ENCODE measurements at regions not wholly inside any gene's neighbourhood (a gene's known extent, or its start where the extent isn't known, plus 50 kb on each side); places are given as distances from the start of the nearest gene placed in this dataset.

DNA sequence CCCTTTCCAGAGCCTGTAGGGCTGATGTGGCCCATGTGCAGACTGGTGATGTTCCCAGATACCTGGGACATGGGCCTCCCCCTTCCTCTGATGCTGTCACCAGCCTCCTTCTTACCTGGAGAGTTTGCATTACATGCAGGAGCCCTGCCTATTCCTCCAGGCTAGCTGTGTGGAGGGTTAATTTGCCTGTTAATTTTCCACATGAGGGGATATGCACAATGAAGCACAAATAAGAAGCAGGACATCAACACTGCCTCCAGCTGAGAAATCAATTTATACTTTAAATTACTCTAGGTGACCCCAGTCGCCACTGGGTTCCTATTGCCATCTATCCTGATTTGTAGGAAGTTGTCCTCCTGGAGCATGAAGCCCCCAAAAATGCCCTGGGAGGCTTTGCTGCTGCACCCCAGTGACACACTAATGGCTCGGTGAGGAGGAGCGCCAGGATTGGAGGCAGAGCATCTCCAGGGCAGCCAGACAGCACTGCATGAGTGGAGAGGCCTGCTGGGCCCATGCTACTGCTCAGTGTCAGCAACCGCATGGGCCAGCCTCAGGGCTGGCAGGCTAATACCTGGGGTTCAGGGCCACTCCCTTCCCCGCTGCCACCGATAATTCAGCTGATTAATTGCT, 101.6 kb upstream of the USP47 start:
- Histone ChIP-seq H3K4me3 (ENCODE audit: low read depth, low read length) (no peak overlapping the region), H3K36me3 (ENCODE audit: insufficient read depth, low read length) (no peaks in the 10 kb centered on the region), H3K27me3 (ENCODE audit: insufficient read depth, low read length) (peaks cover 20% of the 10 kb centered on the region), H3K27ac (ENCODE audit: low read depth, low read length) (no peak overlapping the region), H2AFZ (ENCODE audit: low read length, unreplicated experiment) (no peak overlapping the region), H3K4me1 (ENCODE audit: control insufficient read depth, insufficient read depth, low read length, unreplicated experiment) (no peaks in the 10 kb centered on the region), H3K79me2 (ENCODE audit: control insufficient read depth, insufficient read depth, low read length, unreplicated experiment) (no peaks in the 10 kb centered on the region)

DNA sequence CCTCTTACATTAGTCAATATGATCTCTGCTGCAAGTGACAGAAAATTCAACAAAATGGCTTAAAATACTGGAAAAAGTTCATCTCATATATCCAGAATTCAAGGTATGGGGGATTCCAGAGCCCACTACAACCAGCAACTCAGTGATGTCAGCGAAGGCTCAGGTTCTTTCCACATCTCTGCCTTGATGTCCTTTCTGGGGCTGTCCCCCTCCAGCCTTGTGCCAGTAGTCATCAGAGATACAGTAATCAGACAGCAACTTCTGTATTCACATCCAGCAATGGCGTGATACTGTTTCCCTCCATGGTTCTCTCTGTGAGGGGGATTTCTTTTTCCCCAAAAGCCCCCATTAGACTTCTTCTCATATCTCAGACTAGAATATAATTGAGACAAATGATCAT, 103.4 kb upstream of the USP47 start:
- Histone ChIP-seq H3K79me2 (ENCODE audit: control insufficient read depth, insufficient read depth, low read length, unreplicated experiment) (no peaks in the 10 kb centered on the region), H2AFZ (ENCODE audit: low read length, unreplicated experiment) (no peak overlapping the region), H3K4me1 (ENCODE audit: control insufficient read depth, insufficient read depth, low read length, unreplicated experiment) (no peaks in the 10 kb centered on the region), H3K36me3 (ENCODE audit: insufficient read depth, low read length) (no peaks in the 10 kb centered on the region), H3K27me3 (ENCODE audit: insufficient read depth, low read length) (peaks cover 24% of the 10 kb centered on the region), H3K27ac (ENCODE audit: low read depth, low read length) (no peak overlapping the region), H3K4me3 (ENCODE audit: low read depth, low read length) (no peak overlapping the region)

DNA sequence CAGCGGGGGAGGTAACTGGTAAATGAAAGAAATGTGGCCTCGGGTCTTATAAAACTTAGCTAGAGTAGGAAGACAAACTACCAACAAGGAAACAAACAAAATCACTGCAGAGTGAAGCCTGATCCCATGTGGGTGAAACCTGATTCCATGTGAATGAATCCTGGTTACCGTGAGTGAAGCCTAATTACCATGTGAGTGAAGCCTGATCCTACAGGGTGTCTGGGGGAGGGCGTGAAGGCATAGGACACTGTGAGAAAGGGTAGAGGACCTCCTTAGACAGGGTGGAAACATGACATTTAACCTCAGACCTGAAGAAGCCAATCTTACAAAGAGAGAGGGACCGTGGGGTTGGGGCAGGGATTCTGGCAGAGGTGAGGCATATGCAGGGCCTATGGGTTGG, 106.2 kb upstream of the USP47 start:
- H3K27me3 ChIP-seq (ENCODE audit: insufficient read depth, low read length), result peaks cover 24% of the 10 kb centered on the region
- no peak overlapping the region for H3K4me3 ChIP-seq (ENCODE audit: low read depth, low read length)
- no peaks in the 10 kb centered on the region for H3K36me3 ChIP-seq (ENCODE audit: insufficient read depth, low read length)
- no peak overlapping the region for H2AFZ ChIP-seq (ENCODE audit: low read length, unreplicated experiment)
- H3K4me1 ChIP-seq (ENCODE audit: control insufficient read depth, insufficient read depth, low read length, unreplicated experiment), result peaks cover 12% of the 10 kb centered on the region
- H3K79me2 ChIP-seq (ENCODE audit: control insufficient read depth, insufficient read depth, low read length, unreplicated experiment), result no peaks in the 10 kb centered on the region
- H3K27ac ChIP-seq (ENCODE audit: low read depth, low read length), result no peak overlapping the region

DNA sequence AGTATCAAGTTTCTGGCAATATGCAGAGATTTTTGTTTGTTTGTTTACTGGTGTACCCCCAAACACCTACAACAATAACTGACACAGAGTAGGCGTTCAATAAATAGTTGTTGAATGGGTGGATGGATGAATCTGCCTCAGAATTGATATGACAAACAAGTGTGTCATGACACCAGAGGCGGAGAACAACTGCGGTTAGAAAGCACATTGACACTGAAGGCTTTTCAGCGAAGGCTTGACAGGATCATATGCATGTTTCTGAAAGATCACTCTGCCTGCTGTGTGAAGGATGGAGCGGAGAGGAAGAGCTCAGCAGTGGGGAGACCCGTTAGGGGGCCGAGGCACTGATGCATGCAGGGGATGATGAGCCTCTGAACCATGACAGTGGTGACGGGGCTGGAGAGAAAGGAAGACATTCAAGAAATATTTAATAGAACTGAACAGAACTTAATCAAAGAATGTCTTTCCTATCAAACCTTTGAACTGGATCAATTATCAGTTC, 108.5 kb upstream of the USP47 start:
- Histone ChIP-seq H3K4me1 (ENCODE audit: control insufficient read depth, insufficient read depth, low read length, unreplicated experiment) (peaks cover 12% of the 10 kb centered on the region), H3K27me3 (ENCODE audit: insufficient read depth, low read length) (peaks cover 15% of the 10 kb centered on the region), H3K4me3 (ENCODE audit: low read depth, low read length) (no peak overlapping the region), H3K27ac (ENCODE audit: low read depth, low read length) (no peak overlapping the region), H3K79me2 (ENCODE audit: control insufficient read depth, insufficient read depth, low read length, unreplicated experiment) (no peaks in the 10 kb centered on the region), H2AFZ (ENCODE audit: low read length, unreplicated experiment) (no peak overlapping the region), H3K36me3 (ENCODE audit: insufficient read depth, low read length) (no peaks in the 10 kb centered on the region)

DNA sequence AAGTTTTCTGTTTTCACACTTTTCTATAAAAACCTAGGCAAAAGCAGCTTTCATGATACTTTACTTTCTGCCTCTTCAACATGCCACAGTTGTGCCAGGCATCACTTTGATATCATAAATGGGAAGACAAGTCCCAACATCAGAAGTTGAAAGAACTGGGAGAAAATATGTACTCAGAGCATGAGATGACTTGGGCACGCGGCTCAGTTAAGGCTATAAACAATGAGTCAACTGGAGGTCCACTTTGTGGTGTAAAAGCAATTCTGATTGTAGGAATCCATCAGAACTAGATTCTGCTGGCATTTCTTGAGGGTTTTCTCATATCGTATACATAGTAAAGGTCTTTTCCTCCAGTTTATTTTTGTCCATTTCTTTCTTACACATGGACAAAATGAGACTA, 109.7 kb upstream of the USP47 start:
- Histone ChIP-seq H2AFZ (ENCODE audit: low read length, unreplicated experiment) (no peak overlapping the region), H3K27me3 (ENCODE audit: insufficient read depth, low read length) (peaks cover 17% of the 10 kb centered on the region), H3K36me3 (ENCODE audit: insufficient read depth, low read length) (no peaks in the 10 kb centered on the region), H3K27ac (ENCODE audit: low read depth, low read length) (no peak overlapping the region), H3K4me1 (ENCODE audit: control insufficient read depth, insufficient read depth, low read length, unreplicated experiment) (peaks cover 12% of the 10 kb centered on the region), H3K79me2 (ENCODE audit: control insufficient read depth, insufficient read depth, low read length, unreplicated experiment) (no peaks in the 10 kb centered on the region), H3K4me3 (ENCODE audit: low read depth, low read length) (no peak overlapping the region)

DNA sequence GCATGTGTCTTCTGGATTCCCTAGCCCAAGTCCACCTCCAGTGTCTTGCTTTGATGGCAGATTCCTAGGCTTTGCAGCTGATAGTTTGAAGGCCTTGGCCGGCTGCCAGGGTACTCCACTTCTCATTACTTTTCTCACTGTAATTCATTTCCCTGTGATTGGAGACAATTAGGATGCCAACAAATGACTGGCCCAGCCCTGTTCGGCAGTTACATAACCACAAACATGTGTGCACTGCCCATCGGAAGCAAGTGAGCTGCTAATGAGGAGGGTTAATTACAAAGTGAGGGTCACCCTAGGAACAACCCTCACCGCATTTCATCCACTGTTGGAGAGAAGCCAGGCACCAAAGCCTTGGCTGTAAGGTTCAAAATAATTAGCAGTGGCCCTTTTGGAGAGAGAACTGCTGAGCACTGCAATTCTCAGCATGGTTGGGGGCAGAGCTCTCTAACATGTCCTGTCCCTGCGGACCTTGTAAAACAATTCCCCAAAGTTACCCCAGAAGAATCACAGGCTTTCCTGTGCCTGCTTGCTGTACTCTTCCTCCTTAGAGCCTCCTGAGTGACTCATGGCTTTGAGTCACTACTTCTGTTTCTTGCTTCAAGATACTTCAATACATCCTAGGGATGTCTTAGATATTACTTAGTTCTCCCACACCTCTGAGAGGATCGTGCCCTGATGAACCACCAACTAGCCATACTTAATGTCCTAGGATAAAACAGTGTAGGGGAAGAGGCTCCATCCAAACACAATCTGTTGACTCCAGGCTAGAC, 109.7 kb upstream of the GALNT18 start:
- Histone ChIP-seq H3K36me3 (ENCODE audit: insufficient read depth, low read length) (no peaks in the 10 kb centered on the region), H3K4me1 (ENCODE audit: control insufficient read depth, insufficient read depth, low read length, unreplicated experiment) (peaks cover 12% of the 10 kb centered on the region), H2AFZ (ENCODE audit: low read length, unreplicated experiment) (no peak overlapping the region), H3K4me3 (ENCODE audit: low read depth, low read length) (no peak overlapping the region; the same call in 1 of the 2 replicates), H3K27me3 (ENCODE audit: insufficient read depth, low read length) (peaks cover 23% of the 10 kb centered on the region), H3K79me2 (ENCODE audit: control insufficient read depth, insufficient read depth, low read length, unreplicated experiment) (no peaks in the 10 kb centered on the region), H3K27ac (ENCODE audit: low read depth, low read length) (no peak overlapping the region)

DNA sequence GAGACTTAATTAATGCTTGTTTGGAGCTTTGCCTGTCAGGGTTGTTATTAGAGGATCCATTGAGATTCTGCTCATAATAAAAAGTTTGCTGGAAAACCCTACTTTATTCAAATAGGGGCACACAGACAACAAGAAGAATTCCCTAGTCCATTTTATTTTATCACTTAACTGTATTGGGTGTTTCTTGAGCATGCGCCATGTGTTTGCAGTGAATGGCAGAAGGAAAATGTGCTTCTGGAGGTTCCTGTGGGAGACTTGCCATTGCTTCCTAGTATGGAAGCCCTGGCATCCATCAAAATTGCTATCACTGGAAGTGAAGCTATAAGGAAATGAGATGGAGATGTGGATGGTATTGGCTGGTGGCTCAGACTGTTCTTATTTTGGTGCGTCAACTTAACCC, 106.6 kb upstream of the GALNT18 start:
- H3K27me3 ChIP-seq (ENCODE audit: insufficient read depth, low read length), result peaks cover 37% of the 10 kb centered on the region
- no peak overlapping the region for H3K27ac ChIP-seq (ENCODE audit: low read depth, low read length)
- no peak overlapping the region for H3K4me3 ChIP-seq (ENCODE audit: low read depth, low read length)
- no peaks in the 10 kb centered on the region for H3K36me3 ChIP-seq (ENCODE audit: insufficient read depth, low read length)
- no peaks in the 10 kb centered on the region for H3K79me2 ChIP-seq (ENCODE audit: control insufficient read depth, insufficient read depth, low read length, unreplicated experiment)
- peaks cover 12% of the 10 kb centered on the region for H3K4me1 ChIP-seq (ENCODE audit: control insufficient read depth, insufficient read depth, low read length, unreplicated experiment)
- H2AFZ ChIP-seq (ENCODE audit: low read length, unreplicated experiment), result no peak overlapping the region

DNA sequence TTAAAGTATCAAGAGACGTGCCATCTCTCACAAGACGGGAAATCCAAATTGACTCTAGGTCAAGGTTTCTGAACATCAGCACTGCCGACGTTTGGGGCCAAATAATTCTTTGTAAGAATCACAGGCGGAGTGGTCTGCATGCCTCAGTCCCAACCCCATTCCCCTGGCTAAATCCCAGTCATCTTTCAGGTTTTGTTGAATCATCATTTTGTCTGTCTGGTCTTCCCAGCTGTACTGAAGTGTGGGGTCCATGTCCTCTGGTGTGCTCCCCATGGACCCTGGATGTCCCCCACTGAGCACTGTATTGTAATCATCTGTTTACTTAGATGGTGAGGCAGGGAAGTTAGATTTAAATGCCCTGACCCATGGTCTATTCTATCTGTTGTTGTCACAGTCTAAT, 103.6 kb upstream of the GALNT18 start:
- Histone ChIP-seq H3K4me1 (ENCODE audit: control insufficient read depth, insufficient read depth, low read length, unreplicated experiment) (no peaks in the 10 kb centered on the region), H2AFZ (ENCODE audit: low read length, unreplicated experiment) (no peak overlapping the region), H3K27ac (ENCODE audit: low read depth, low read length) (no peak overlapping the region), H3K79me2 (ENCODE audit: control insufficient read depth, insufficient read depth, low read length, unreplicated experiment) (no peaks in the 10 kb centered on the region), H3K36me3 (ENCODE audit: insufficient read depth, low read length) (no peaks in the 10 kb centered on the region), H3K4me3 (ENCODE audit: low read depth, low read length) (no peak overlapping the region), H3K27me3 (ENCODE audit: insufficient read depth, low read length) (peaks cover 45% of the 10 kb centered on the region)

DNA sequence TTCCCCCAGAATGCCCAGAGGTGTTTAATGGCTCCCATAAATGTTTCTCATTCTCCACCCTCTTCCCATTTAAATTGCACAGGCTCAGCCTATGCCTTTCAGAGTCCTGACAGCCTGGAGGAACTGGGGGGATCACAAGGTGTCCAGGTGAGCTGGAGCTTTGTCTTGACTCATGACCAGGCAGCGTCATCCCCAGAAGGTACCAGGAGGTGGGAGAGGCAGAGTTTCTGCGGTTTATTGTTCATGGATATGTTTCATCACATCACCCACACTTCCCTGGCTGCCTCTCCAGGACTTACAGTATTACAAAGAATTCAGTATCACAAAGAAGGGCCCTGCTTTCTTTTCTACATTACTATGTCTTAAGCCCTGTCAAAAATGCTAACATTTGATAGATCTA, 103.2 kb upstream of the GALNT18 start:
- H3K4me1 ChIP-seq (ENCODE audit: control insufficient read depth, insufficient read depth, low read length, unreplicated experiment), result no peaks in the 10 kb centered on the region

DNA sequence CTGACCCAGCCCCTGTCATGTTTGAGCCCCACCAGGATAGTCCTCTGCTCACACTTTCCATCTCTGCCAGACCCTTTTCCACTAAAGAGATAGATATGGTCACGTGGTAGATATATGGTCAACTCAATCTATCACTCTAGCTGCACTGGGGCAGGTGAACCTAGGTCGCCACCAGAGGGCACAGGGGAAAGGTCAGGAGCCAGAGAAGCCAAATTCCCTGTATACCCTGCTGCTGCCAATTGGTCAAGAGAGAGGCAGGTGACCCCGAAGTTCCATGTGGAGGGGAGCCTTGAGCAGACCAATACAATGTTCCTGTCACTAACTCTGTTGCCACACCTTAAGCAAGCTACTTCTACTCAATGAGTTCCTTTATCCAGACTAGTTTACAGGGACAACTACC, 101.1 kb upstream of the GALNT18 start:
- peaks cover 62% of the 10 kb centered on the region for H3K27me3 ChIP-seq (ENCODE audit: insufficient read depth, low read length)

More for the DNA sequence above, 103.2 kb upstream of the GALNT18 start:
- no peak overlapping the region for H3K4me3 ChIP-seq (ENCODE audit: low read depth, low read length)
- no peaks in the 10 kb centered on the region for H3K36me3 ChIP-seq (ENCODE audit: insufficient read depth, low read length)
- H2AFZ ChIP-seq (ENCODE audit: low read length, unreplicated experiment), result no peak overlapping the region
- no peaks in the 10 kb centered on the region for H3K79me2 ChIP-seq (ENCODE audit: control insufficient read depth, insufficient read depth, low read length, unreplicated experiment)
- peaks cover 45% of the 10 kb centered on the region for H3K27me3 ChIP-seq (ENCODE audit: insufficient read depth, low read length)
- H3K27ac ChIP-seq (ENCODE audit: low read depth, low read length), result no peak overlapping the region

DNA sequence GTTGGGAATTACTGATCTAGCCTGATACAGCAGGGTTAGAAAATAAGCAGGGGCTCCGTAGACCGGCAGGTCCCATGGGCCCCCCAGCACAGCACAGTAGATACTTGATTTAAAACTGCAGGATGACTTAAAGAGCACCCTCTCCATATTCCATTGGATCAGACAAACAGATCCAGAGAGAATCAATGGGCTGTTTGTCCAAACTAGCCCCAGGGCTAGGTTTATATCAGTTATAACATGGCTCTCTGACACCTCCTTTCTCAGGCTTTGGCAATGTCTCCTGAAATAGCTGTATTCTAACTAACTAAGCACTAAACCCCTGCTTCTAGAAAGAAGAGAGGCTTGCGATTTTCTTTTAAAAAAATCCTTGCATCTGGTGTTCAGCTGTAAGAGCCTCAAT, 100.4 kb upstream of the GALNT18 start:
- Histone ChIP-seq H3K79me2 (ENCODE audit: control insufficient read depth, insufficient read depth, low read length, unreplicated experiment) (no peaks in the 10 kb centered on the region), H3K27ac (ENCODE audit: low read depth, low read length) (no peak overlapping the region), H3K27me3 (ENCODE audit: insufficient read depth, low read length) (peaks cover 66% of the 10 kb centered on the region), H3K4me3 (ENCODE audit: low read depth, low read length) (no peak overlapping the region), H3K4me1 (ENCODE audit: control insufficient read depth, insufficient read depth, low read length, unreplicated experiment) (no peaks in the 10 kb centered on the region), H3K36me3 (ENCODE audit: insufficient read depth, low read length) (no peaks in the 10 kb centered on the region), H2AFZ (ENCODE audit: low read length, unreplicated experiment) (no peak overlapping the region)

More for the DNA sequence above, 101.1 kb upstream of the GALNT18 start:
- H3K79me2 ChIP-seq (ENCODE audit: control insufficient read depth, insufficient read depth, low read length, unreplicated experiment), result no peaks in the 10 kb centered on the region
- no peak overlapping the region for H3K4me3 ChIP-seq (ENCODE audit: low read depth, low read length)
- H3K36me3 ChIP-seq (ENCODE audit: insufficient read depth, low read length), result no peaks in the 10 kb centered on the region
- H3K27ac ChIP-seq (ENCODE audit: low read depth, low read length), result no peak overlapping the region
- H2AFZ ChIP-seq (ENCODE audit: low read length, unreplicated experiment), result no peak overlapping the region
- H3K4me1 ChIP-seq (ENCODE audit: control insufficient read depth, insufficient read depth, low read length, unreplicated experiment), result no peaks in the 10 kb centered on the region
